ENCODE measurements at regions not wholly inside any gene's neighbourhood (a gene's known extent, or its start where the extent isn't known, plus 50 kb on each side); places are given as distances from the start of the nearest gene placed in this dataset.

- TF ChIP-seq CTCF (IDR thresholded peaks at IDR 0.05; ENCODE audit: low read depth, low read length, poor library complexity, severe bottlenecking) (no peak), EZH2phosphoT487 (IDR thresholded peaks at IDR 0.05; ENCODE audit: borderline replicate concordance, low read length) (no peak)
- H3K9me2 ChIP-seq (replicated peaks; ENCODE audit: control insufficient read depth, low read length) = no peaks in the 10 kb centered on the region
- H3F3A ChIP-seq (ENCODE audit: control insufficient read depth, insufficient read depth) = no peaks in the 10 kb centered on the region
- H4K20me1 ChIP-seq (ENCODE audit: control insufficient read depth, insufficient read depth, low read depth, low read length) = no peaks in the 10 kb centered on the region
- no peaks in the 10 kb centered on the region for H3K27me3 ChIP-seq (ENCODE audit: control insufficient read depth, low read length)
- H3K4me1 ChIP-seq (ENCODE audit: control insufficient read depth, low read length) = no peaks in the 10 kb centered on the region
- H3K79me2 ChIP-seq (ENCODE audit: control insufficient read depth, low read length) = no peaks in the 10 kb centered on the region
- H3K36me3 ChIP-seq (ENCODE audit: control insufficient read depth, low read length) = no peaks in the 10 kb centered on the region
- no peak overlapping the region for H3K27ac ChIP-seq (ENCODE audit: low read depth, low read length)
- H3K9me3 ChIP-seq (ENCODE audit: control insufficient read depth, insufficient read depth, low read length) = no peaks in the 10 kb centered on the region
- no peak overlapping the region for H3K4me3 ChIP-seq (ENCODE audit: low read length)
- no peak overlapping the region for H3K4me2 ChIP-seq (ENCODE audit: low read length)
These were observed 522.4 kb downstream of the MATN1 start for GRCh38 chr1:30201015-30201414.

- Histone ChIP-seq H3K27ac (ENCODE audit: low read depth, low read length) (no peak overlapping the region), H4K20me1 (ENCODE audit: control insufficient read depth, insufficient read depth, low read depth, low read length) (no peaks in the 10 kb centered on the region), H3K9me3 (ENCODE audit: control insufficient read depth, insufficient read depth, low read length) (no peaks in the 10 kb centered on the region), H3K36me3 (ENCODE audit: control insufficient read depth, low read length) (no peaks in the 10 kb centered on the region), H3F3A (ENCODE audit: control insufficient read depth, insufficient read depth) (no peaks in the 10 kb centered on the region), H3K4me1 (ENCODE audit: control insufficient read depth, low read length) (no peaks in the 10 kb centered on the region), H3K9me2 (replicated peaks; ENCODE audit: control insufficient read depth, low read length) (no peaks in the 10 kb centered on the region), H3K79me2 (ENCODE audit: control insufficient read depth, low read length) (no peaks in the 10 kb centered on the region), H3K4me3 (ENCODE audit: low read length) (no peak overlapping the region), H3K4me2 (ENCODE audit: low read length) (no peak overlapping the region), H3K27me3 (ENCODE audit: control insufficient read depth, low read length) (no peaks in the 10 kb centered on the region)
- TF ChIP-seq EZH2phosphoT487 (IDR thresholded peaks at IDR 0.05; ENCODE audit: borderline replicate concordance, low read length) = no peak
These were observed 523.2 kb downstream of the MATN1 start for GRCh38 chr1:30200161-30200560.

- Histone ChIP-seq H3K4me1 (ENCODE audit: control insufficient read depth, low read length) (no peaks in the 10 kb centered on the region), H3K9me3 (ENCODE audit: control insufficient read depth, insufficient read depth, low read length) (no peaks in the 10 kb centered on the region), H3K79me2 (ENCODE audit: control insufficient read depth, low read length) (no peaks in the 10 kb centered on the region), H3K36me3 (ENCODE audit: control insufficient read depth, low read length) (no peaks in the 10 kb centered on the region), H3F3A (ENCODE audit: control insufficient read depth, insufficient read depth) (no peaks in the 10 kb centered on the region), H3K4me2 (ENCODE audit: low read length) (no peak overlapping the region), H3K4me3 (ENCODE audit: low read length) (no peak overlapping the region), H3K27ac (ENCODE audit: low read depth, low read length) (no peak overlapping the region), H3K27me3 (ENCODE audit: control insufficient read depth, low read length) (no peaks in the 10 kb centered on the region), H4K20me1 (ENCODE audit: control insufficient read depth, insufficient read depth, low read depth, low read length) (no peaks in the 10 kb centered on the region), H3K9me2 (replicated peaks; ENCODE audit: control insufficient read depth, low read length) (no peaks in the 10 kb centered on the region)
- TF ChIP-seq EZH2phosphoT487 (IDR thresholded peaks at IDR 0.05; ENCODE audit: borderline replicate concordance, low read length) = no peak
- no peak for TF ChIP-seq CTCF (IDR thresholded peaks at IDR 0.05; ENCODE audit: low read depth, low read length, poor library complexity, severe bottlenecking)
These were observed 523.8 kb downstream of the MATN1 start for GRCh38 chr1:30199563-30199962.

GRCh38 chr1:30198795-30199403 lies 524.5 kb downstream of the MATN1 start:
- TF ChIP-seq CTCF (IDR thresholded peaks at IDR 0.05; ENCODE audit: low read depth, low read length, poor library complexity, severe bottlenecking) (no peak), EZH2phosphoT487 (IDR thresholded peaks at IDR 0.05; ENCODE audit: borderline replicate concordance, low read length) (no peak)
- no peaks in the 10 kb centered on the region for H3K27me3 ChIP-seq (ENCODE audit: control insufficient read depth, low read length)

More at GRCh38 chr1:30198795-30199403, 524.5 kb downstream of the MATN1 start:
- no peaks in the 10 kb centered on the region for H4K20me1 ChIP-seq (ENCODE audit: control insufficient read depth, insufficient read depth, low read depth, low read length)
- H3K9me2 ChIP-seq (replicated peaks; ENCODE audit: control insufficient read depth, low read length) = no peaks in the 10 kb centered on the region
- no peaks in the 10 kb centered on the region for H3K79me2 ChIP-seq (ENCODE audit: control insufficient read depth, low read length)
- no peak overlapping the region for H3K4me3 ChIP-seq (ENCODE audit: low read length)
- no peak overlapping the region for H3K4me2 ChIP-seq (ENCODE audit: low read length)
- no peaks in the 10 kb centered on the region for H3K36me3 ChIP-seq (ENCODE audit: control insufficient read depth, low read length)
- no peaks in the 10 kb centered on the region for H3K4me1 ChIP-seq (ENCODE audit: control insufficient read depth, low read length)
- H3K27ac ChIP-seq (ENCODE audit: low read depth, low read length) = no peak overlapping the region
- H3F3A ChIP-seq (ENCODE audit: control insufficient read depth, insufficient read depth) = no peaks in the 10 kb centered on the region
- no peaks in the 10 kb centered on the region for H3K9me3 ChIP-seq (ENCODE audit: control insufficient read depth, insufficient read depth, low read length)
